ENCODE measurements at regions not wholly inside any gene's neighbourhood (a gene's known extent, or its start where the extent isn't known, plus 50 kb on each side); places are given as distances from the start of the nearest gene placed in this dataset.

DNA sequence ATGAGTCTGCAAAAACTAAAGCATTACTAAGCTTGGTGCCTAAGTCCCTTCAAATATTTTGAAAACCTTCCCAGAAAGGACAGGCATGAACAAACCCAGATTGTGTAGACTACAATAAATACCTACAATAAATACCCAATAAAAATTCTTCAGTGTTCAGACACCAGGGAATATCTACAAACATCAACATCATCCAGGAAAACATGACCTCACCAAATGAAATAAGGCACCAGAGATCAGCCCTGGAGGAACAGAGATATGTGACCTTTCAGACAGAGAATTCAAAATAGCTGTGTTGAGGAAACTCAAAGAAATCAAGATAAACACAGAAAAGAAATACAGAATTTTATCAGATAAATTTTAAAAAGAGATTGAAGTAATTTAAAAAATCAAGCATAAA, 57.8 kb upstream of the NLRP2B start:
- Histone ChIP-seq H3K36me3 (ENCODE audit: insufficient read depth, low read length) (no peaks in the 10 kb centered on the region), H3K9ac (ENCODE audit: insufficient read length) (no peak overlapping the region), H3K4me3 (no peak overlapping the region), H3K9me3 (ENCODE audit: low read depth, low read length) (no peaks in the 10 kb centered on the region), H3K27ac (no peak overlapping the region)
- no peak for TF ChIP-seq FOXP2 (optimal IDR thresholded peaks at IDR 0.05; ENCODE audit: control extremely low read depth, extremely low read length, insufficient read depth)
- TF ChIP-seq POLR2AphosphoS5 (IDR thresholded peaks at IDR 0.05; ENCODE audit: borderline replicate concordance, low read depth, low read length), result no peak
- no peak for TF ChIP-seq EZH2 (IDR thresholded peaks at IDR 0.05)
- DNase-seq (ENCODE audit: low read depth, low spot score), result no peak
